Caco-2 (cell line): ENCODE measurements at regions not wholly inside any gene's neighbourhood (a gene's known extent, or its start where the extent isn't known, plus 50 kb on each side); places are given as distances from the start of the nearest gene placed in this dataset.

Experiments used
- BruUV-seq: library from RNA; stranded (reverse); fragments of 400-500 nt; replicated peaks from 2 replicates; lab custom pipeline; 2021; lab: Mats Ljungman, UMichigan
- CTCF ChIA-PET: fragments of 300-600 bp; sonication (Branson Sonifier 250); formaldehyde crosslinking; loops from one replicate; lab custom pipeline; 2022; ENCODE audit warnings: antibody characterized with exemption; lab: Charles Lee
- POLR2A ChIA-PET: fragments of 300-600 bp; sonication (Branson Sonifier 250); formaldehyde crosslinking; loops from one replicate; lab custom pipeline; 2022; ENCODE audit warnings: antibody characterized with exemption; lab: Charles Lee
- DNase-seq, 2 experiments: peaks; one replicate each; pipeline versions ENCODE4 v3.0.0 to v3.0.0-alpha.2; 2020 to 2022
- H3K27me3 ChIP-seq: replicated peaks from 2 replicates; pipeline ENCODE4 v1.6.0; 2011; ENCODE audit warnings: low read length; ENCODE audit not compliant: control insufficient read depth, insufficient read depth
- H3K36me3 ChIP-seq: 2 replicates; pipeline ENCODE4 v1.5.1; 2011; ENCODE audit warnings: low read length; ENCODE audit not compliant: control insufficient read depth, insufficient read depth
- H3K4me1 ChIP-seq: fragments of 250-450 bp; sonication (Bioruptor Pico); 2 replicates; pipeline ENCODE4 v1.5.1; 2020; ENCODE audit warnings: mild to moderate bottlenecking
- H3K4me3 ChIP-seq: 2 replicates; pipeline ENCODE4 v1.5.1; 2011; ENCODE audit warnings: low read depth, mild to moderate bottlenecking, control low read depth, low read length
- H3K9me3 ChIP-seq: fragments of 250-450 bp; sonication (Bioruptor Pico); 2 replicates; pipeline ENCODE4 v1.5.1; 2020; ENCODE audit warnings: mild to moderate bottlenecking, moderate library complexity
- H3K27ac Mint-ChIP-seq: one replicate; pipeline ENCODE4 v1.8.0; 2022; ENCODE audit warnings: mixed read lengths; ENCODE audit not compliant: unreplicated experiment
- H3K27me3 Mint-ChIP-seq: one replicate; pipeline ENCODE4 v1.8.0; 2022; ENCODE audit warnings: mixed read lengths; ENCODE audit not compliant: insufficient read depth, unreplicated experiment
- H3K36me3 Mint-ChIP-seq: one replicate; pipeline ENCODE4 v1.8.0; 2022; ENCODE audit warnings: mild to moderate bottlenecking, mixed read lengths; ENCODE audit not compliant: insufficient read depth, unreplicated experiment
- H3K4me1 Mint-ChIP-seq: one replicate; pipeline ENCODE4 v1.8.0; 2022; ENCODE audit warnings: low read depth, mixed read lengths; ENCODE audit not compliant: unreplicated experiment
- H3K4me3 Mint-ChIP-seq: one replicate; pipeline ENCODE4 v1.8.0; 2022; ENCODE audit warnings: mild to moderate bottlenecking, moderate library complexity, mixed read lengths; ENCODE audit not compliant: unreplicated experiment
- H3K9me3 Mint-ChIP-seq: one replicate; pipeline ENCODE4 v1.8.0; 2022; ENCODE audit warnings: mixed read lengths; ENCODE audit not compliant: unreplicated experiment
- intact Hi-C: fragments of 100-400 bp; cut with micrococcal nuclease; formaldehyde crosslinking; loops from one replicate; pipeline ENCODE4 v1.10.0; 2022; ENCODE audit not compliant: unreplicated experiment
- TF ChIP-seq, protein P1 (sequence below), 2 experiments: fragments of 200-600 bp in 1 of 2; IDR thresholded peaks; 1 replicate in 1 of 2; 2 replicates in 1 of 2; pipeline versions ENCODE4 v1.5.1 to v1.8.0; 2011 to 2022; ENCODE audit warnings: antibody characterized with exemption in 1 of 2, control low read depth in 1 of 2, inconsistent platforms in 1 of 2, low read depth in 1 of 2, low read length in 1 of 2, mild to moderate bottlenecking in 1 of 2, moderate library complexity in 1 of 2; ENCODE audit not compliant: insufficient read depth in 1 of 2, severe bottlenecking in 1 of 2, unreplicated experiment in 1 of 2

DNA sequence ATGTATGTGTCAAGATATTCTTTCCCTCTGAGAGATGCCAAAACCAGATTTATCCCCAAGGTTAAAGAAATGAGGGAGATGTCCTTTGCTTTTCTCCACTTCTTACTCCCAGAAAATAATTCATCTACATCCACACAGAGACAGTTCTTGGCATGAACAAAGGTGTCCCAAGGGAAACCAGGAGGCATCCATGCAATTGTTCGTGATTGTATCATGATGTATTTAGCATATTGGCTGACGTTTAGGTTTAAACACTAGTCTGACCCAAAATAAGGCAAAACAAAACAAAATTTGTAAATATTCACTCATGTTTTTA, 223.9 kb downstream of the C7orf25 start:
- Mint-ChIP-seq H3K27me3 (peaks cover 23% of the 10 kb centered on the region), H3K27ac (no peak overlapping the region), H3K9me3 (no peaks in the 10 kb centered on the region), H3K4me3 (no peak overlapping the region), H3K36me3 (no peaks in the 10 kb centered on the region), H3K4me1 (no peaks in the 10 kb centered on the region)
- CTCF ChIA-PET: no interaction called here
- Histone ChIP-seq H3K4me1 (no peaks in the 10 kb centered on the region), H3K9me3 (no peaks in the 10 kb centered on the region), H3K4me3 (no peak overlapping the region), H3K27me3 (no peaks in the 10 kb centered on the region), H3K36me3 (no peaks in the 10 kb centered on the region)
- POLR2A ChIA-PET: no interaction called here
- intact Hi-C loops: no loop called here
- TF ChIP-seq, protein P1, sequence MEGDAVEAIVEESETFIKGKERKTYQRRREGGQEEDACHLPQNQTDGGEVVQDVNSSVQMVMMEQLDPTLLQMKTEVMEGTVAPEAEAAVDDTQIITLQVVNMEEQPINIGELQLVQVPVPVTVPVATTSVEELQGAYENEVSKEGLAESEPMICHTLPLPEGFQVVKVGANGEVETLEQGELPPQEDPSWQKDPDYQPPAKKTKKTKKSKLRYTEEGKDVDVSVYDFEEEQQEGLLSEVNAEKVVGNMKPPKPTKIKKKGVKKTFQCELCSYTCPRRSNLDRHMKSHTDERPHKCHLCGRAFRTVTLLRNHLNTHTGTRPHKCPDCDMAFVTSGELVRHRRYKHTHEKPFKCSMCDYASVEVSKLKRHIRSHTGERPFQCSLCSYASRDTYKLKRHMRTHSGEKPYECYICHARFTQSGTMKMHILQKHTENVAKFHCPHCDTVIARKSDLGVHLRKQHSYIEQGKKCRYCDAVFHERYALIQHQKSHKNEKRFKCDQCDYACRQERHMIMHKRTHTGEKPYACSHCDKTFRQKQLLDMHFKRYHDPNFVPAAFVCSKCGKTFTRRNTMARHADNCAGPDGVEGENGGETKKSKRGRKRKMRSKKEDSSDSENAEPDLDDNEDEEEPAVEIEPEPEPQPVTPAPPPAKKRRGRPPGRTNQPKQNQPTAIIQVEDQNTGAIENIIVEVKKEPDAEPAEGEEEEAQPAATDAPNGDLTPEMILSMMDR (IDR thresholded peaks at IDR 0.05; ENCODE audit: insufficient read depth in 1 of 2, low read depth in 1 of 2, low read length in 1 of 2, severe bottlenecking in 1 of 2, unreplicated experiment in 1 of 2): no peak
- DNase-seq: no peak
- BruUV-seq: no TSS peak

DNA sequence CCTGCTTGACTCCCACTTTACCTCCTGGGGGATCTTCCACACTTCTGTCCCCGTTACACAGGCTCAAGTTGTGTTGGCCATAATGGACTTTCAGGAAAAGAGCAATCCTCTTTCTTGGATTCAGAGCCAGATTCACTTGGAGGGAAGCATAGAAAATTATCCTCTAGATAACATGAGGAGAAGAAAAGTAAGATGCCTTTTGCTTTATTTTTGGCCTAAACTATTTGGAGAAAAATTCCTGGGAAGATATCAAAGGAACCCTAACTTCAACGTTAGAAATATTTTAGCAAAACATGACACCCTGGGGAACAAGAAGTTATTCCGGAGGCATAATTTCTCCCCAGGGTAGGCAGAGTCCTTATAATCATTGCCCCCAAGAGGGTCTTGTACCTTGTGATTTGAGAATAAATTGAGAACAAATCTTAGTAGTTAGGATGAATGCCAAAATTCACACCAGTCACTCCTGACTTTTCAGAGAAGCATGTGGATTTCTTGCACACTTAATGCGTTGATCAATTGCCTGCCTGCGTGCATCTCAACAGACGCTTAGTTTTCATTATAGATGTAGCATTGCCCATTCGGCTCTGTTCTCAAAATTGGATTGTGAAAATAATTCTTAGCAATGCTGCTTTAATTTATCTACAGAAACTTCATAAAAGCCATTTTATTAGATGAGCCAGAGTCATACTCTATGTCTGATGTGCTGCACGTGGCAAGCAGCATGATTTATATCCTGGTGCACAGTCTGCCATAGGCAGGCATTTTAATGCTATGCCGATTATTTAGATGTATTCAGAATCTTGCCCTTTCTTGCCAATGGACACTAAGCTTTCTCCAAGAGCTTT, 224.4 kb downstream of the C7orf25 start:
- H3K4me3 Mint-ChIP-seq: no peak overlapping the region

DNA sequence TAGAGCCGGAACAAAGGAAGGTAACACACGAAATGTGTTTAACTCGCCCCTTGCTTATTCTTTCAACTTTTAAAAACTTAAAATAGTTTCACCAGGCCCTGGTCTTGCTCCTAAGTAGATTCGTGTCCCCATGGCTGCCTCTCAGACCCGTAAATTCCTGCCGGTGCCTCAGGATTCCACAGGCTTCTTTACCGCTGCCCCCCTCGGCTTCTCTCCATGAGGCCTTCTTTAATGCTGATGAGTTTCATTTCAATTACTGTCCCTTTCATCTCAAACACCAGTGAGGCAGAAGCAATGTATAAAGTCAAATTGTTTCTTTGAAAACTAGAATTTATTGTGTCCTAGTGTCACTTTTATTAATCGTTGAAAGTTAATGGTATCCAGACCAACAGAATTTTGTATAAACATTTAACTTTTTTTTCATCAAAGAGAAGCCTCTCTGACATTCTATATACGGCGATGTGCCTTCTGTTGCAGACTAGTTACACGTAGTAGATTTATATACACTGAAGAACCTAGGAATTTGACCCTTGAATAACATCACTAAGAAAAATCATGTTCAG, 225.2 kb downstream of the C7orf25 start:
- no peaks in the 10 kb centered on the region for H3K36me3 ChIP-seq
- no TSS peak for BruUV-seq
- Mint-ChIP-seq H3K4me1 (no peaks in the 10 kb centered on the region), H3K9me3 (no peaks in the 10 kb centered on the region), H3K4me3 (no peak overlapping the region), H3K27me3 (peaks cover 20% of the 10 kb centered on the region), H3K27ac (no peak overlapping the region), H3K36me3 (no peaks in the 10 kb centered on the region)
- TF ChIP-seq, protein P1 (IDR thresholded peaks at IDR 0.05; ENCODE audit: insufficient read depth in 1 of 2, low read depth in 1 of 2, low read length in 1 of 2, severe bottlenecking in 1 of 2, unreplicated experiment in 1 of 2): no peak
- CTCF ChIA-PET: no interaction called here
- no peaks in the 10 kb centered on the region for H3K4me1 ChIP-seq
- H3K27me3 ChIP-seq: no peaks in the 10 kb centered on the region
- POLR2A ChIA-PET: no interaction called here
- no peaks in the 10 kb centered on the region for H3K9me3 ChIP-seq
- intact Hi-C loops: no loop called here
- H3K4me3 ChIP-seq: no peak overlapping the region
- no peak for DNase-seq

More for the DNA sequence above, 224.4 kb downstream of the C7orf25 start:
- CTCF ChIA-PET: no interaction called here
- H3K9me3 ChIP-seq: no peaks in the 10 kb centered on the region
- Mint-ChIP-seq H3K4me1 (no peaks in the 10 kb centered on the region), H3K27me3 (peaks cover 23% of the 10 kb centered on the region), H3K9me3 (no peaks in the 10 kb centered on the region), H3K27ac (no peak overlapping the region), H3K36me3 (no peaks in the 10 kb centered on the region)
- H3K36me3 ChIP-seq: no peaks in the 10 kb centered on the region
- BruUV-seq: no TSS peak
- intact Hi-C loops: no loop called here
- TF ChIP-seq, protein P1 (IDR thresholded peaks at IDR 0.05; ENCODE audit: insufficient read depth in 1 of 2, low read depth in 1 of 2, low read length in 1 of 2, severe bottlenecking in 1 of 2, unreplicated experiment in 1 of 2): no peak
- DNase-seq: no peak
- H3K4me3 ChIP-seq: no peak overlapping the region
- POLR2A ChIA-PET: no interaction called here
- H3K27me3 ChIP-seq: no peaks in the 10 kb centered on the region
- no peaks in the 10 kb centered on the region for H3K4me1 ChIP-seq
